HG02981 (cell line): ENCODE measurements at regions not wholly inside any gene's neighbourhood (a gene's known extent, or its start where the extent isn't known, plus 50 kb on each side); places are given as distances from the start of the nearest gene placed in this dataset.
"Not testable (repeated sequence)": the region's sequence is repeated elsewhere in the genome, so short reads cannot be mapped to it uniquely, and the experiment has no call there.

Source experiments
- ATAC-seq: cut with Tn5 transposase; IDR thresholded peaks from one replicate; pipeline ENCODE4 v1.9.1; 2021; ENCODE audit warnings: mild to moderate bottlenecking, moderate library complexity; ENCODE audit not compliant: unreplicated experiment

GRCh38 chr20:12068121-12068520, 150.4 kb downstream of the BTBD3 start:
- no peak for ATAC-seq

GRCh38 chr20:12069181-12069580, 151.5 kb downstream of the BTBD3 start:
- ATAC-seq = no peak

GRCh38 chr20:12072221-12072953, 154.7 kb downstream of the BTBD3 start:
- ATAC-seq = no peak

- ATAC-seq = no peak
Measured at GRCh38 chr20:12072954-12073264, 155.2 kb downstream of the BTBD3 start.

DNA sequence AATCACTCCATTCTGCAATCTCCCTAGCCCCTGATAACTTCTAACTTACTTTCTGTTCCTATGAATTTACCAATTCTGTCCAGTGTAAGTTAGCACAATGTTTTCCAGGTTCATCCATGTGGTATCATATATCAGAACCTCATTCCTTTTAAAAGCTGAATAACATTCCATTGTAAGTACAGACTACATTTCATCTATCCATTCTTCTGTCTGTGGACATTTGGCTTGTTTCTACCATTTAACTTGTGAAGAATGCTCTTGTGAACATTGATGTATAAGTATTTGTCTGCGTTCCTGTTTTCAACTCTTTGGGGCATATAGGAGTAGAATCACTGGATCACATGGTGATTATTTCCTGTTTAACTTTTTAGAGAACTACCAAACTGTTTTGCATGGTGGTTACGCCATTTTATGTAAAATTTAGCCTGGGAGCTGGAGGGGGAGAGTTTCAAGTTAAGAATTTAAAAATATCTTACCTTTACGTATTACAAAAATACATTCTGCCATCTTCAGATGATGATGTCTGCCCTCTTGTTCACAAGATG, 156.5 kb downstream of the BTBD3 start:
- no peak for ATAC-seq

DNA sequence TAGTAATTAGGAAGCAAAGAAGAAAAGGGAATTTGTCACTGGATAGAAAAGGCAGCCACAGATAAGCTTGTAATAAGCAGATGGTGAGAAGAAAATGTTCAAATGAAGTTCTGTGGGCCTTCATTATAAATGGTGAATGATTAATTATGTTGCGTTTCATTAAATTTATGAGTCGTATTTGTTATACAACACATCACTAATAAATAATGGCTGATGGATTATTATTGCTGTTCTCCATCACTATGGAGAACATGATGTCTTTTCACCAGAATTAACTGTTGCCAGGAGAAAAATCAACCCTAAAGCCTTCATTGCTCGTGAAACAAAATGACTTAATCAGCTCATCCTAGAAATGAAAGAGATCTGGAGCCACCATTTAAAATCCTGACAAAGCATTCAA, 158.5 kb downstream of the BTBD3 start:
- ATAC-seq = no peak

GRCh38 chr20:12077875-12078274, 160.2 kb downstream of the BTBD3 start:
- no peak for ATAC-seq

- ATAC-seq = no peak
Measured at GRCh38 chr20:12079490-12079889, 161.8 kb downstream of the BTBD3 start.

DNA sequence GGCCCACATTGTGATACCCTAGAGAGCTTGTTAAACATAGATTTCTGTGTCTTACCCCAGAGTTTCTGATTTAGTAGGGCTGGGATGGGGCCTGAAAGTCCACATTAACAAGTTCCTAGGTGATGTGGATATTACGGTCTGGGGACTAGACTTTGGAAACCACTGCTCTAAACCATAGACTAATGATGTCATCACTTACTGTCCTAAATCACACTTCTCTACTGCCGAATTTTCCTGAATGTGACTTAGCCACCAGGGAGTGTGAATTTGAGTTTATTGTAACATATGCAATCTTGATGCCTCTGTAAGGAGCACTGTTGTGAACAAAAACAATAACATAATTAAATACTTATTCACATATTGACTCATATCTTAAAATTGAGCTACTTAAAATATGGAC, 165.6 kb downstream of the BTBD3 start:
- no peak for ATAC-seq

DNA sequence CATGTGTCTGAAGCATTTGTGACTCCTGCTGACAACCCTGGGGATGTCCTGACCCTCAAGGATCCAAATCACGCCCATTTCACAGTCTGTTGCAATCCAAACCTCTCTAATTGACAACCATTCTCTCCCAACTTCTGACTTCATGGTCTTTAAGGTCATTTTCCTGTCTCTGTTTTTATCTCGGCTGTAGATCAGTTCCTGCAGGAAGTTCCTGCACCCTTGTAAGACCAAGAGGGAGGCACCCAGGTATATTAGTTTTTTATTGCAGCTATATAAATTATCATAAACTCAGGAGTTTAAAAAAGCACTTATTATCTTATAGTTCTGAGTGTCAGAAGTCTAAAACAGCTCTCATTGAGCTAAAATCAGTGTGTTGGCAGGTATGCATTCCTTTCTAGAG, 166.8 kb downstream of the BTBD3 start:
- ATAC-seq = no peak

DNA sequence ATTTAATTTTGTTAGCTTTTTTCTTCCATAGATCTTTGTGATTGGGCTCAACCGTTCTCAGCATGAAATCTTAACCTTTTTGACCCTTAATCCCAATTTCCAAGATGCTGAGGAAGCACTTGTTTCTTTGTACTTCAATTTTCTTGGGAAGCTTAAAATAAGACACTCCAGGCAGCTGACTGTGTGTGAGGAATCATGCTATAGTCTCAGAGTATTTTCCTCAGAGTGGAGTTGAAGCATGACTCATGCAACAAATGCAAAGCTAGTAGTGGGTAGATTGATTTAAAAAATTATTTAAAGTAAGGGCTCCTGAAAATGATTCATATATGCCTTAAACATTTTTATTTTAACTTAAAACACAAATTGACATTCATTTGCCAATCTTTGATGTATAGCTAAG, 168.7 kb downstream of the BTBD3 start:
- no peak for ATAC-seq

GRCh38 chr20:12090920-12091319, 173.2 kb downstream of the BTBD3 start:
- no peak for ATAC-seq

GRCh38 chr20:12093057-12093796, 175.5 kb downstream of the BTBD3 start:
- no peak for ATAC-seq

DNA sequence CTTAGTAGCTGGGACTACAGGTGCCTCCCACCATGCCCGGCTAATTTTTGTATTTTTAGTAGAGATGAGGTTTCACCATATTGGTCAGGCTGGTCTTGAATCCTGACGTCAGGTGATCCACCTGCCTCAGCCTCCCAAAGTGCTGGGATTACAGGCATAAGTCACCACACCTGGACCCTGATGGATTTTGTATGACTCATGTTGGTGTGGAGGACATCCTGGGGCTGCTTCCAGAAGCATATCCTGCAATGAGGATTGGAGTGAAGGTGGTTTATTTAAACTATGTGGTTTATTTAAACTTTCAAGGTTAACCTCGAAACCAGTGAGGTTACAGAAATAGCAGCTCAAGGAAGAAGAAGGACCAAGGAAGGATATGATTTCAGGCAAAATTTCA, 176.1 kb downstream of the BTBD3 start:
- ATAC-seq = not testable (repeated sequence)

DNA sequence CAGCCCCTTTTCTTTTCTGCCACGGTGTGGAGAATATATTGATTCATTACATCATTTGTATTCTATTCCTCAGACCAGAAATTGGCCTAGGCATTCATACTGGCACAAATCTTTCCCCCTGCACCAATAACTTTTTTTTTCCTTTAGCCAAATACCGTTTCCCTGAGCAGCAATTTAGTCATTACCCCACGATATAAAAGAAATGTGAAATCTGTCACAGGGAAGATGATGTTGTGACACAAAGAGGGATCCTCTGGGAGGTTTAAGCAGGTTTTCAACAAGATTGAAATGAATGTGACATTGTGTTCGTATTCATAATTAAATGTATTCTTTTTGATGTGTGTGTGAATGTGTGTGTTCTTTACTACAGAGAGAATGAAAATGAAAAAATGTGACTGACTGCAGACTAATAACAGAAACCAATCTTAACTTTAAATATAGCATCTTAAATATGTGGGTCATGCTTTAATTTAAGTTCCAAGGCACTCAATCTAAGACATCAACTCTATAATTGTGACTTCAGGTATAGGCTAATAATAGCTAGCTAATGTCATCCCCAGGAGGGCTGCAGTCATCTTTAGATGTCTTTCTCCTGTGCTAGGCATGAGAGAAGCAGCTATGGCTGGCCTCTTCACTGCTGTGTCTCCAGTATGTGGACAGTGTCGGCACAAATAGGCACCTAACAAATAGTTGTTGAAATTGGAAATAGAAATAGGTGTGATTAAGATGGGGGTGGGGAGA, 177.7 kb downstream of the BTBD3 start:
- no peak for ATAC-seq

- ATAC-seq = peak; percentile 50
Measured at GRCh38 chr20:12098421-12098820, 180.7 kb downstream of the BTBD3 start.

DNA sequence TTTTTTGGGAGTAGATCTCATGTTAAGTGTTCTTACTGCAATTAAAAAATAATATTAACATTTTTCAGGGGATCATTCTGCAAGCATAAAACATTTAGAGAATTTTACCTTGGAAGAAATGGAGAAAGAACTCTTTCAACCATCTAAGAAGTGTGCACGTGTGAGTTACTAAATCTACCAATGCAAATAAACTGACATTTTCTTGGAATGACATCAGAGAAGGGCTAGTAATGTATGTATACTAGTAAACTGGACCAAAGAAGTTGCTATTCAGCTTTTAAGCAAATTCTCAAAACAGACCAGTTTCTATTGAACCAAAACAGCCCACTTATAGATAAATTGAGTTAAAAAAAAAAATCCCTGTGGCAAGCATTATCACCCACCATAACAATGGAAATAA, 191.2 kb downstream of the BTBD3 start:
- no peak for ATAC-seq

GRCh38 chr20:12110274-12110673, 192.6 kb downstream of the BTBD3 start:
- ATAC-seq = no peak

GRCh38 chr20:12110711-12111110, 193.0 kb downstream of the BTBD3 start:
- ATAC-seq = no peak

- no peak for ATAC-seq
Measured at GRCh38 chr20:12111431-12112088, 193.9 kb downstream of the BTBD3 start.

- ATAC-seq = no peak
Measured at GRCh38 chr20:12112089-12112474, 194.4 kb downstream of the BTBD3 start.
